Astrocyte of the spinal cord (primary cell): ENCODE measurements at regions not wholly inside any gene's neighbourhood (a gene's known extent, or its start where the extent isn't known, plus 50 kb on each side); places are given as distances from the start of the nearest gene placed in this dataset.

Experiments
- DNase-seq: peaks from one replicate; pipeline ENCODE4 v3.0.0; 2011; ENCODE audit warnings: low read depth, low spot score
- H3K4me3 ChIP-seq: 2 replicates; pipeline ENCODE4 v1.5.1; 2011; ENCODE audit warnings: low read depth, mild to moderate bottlenecking, low read length, moderate library complexity
- CTCF ChIP-seq: IDR thresholded peaks from 2 replicates; pipeline ENCODE4 v1.5.1; 2012; ENCODE audit warnings: low read depth, mild to moderate bottlenecking, low read length, inconsistent platforms
- in situ Hi-C: cut with HindIII; loops from 2 replicates; pipeline ENCODE4 v1.10.0; 2017; ENCODE audit warnings: low sequenced_read_pairs

- DNase-seq: no peak
- no peak for TF ChIP-seq CTCF
- in situ Hi-C loops: no loop called here
- no peak overlapping the region for H3K4me3 ChIP-seq
Measured at GRCh38 chr4:128363966-128364365, 76.4 kb upstream of the PGRMC2 start.

- no peak for TF ChIP-seq CTCF
- no peak for DNase-seq
- no peak overlapping the region for H3K4me3 ChIP-seq
- in situ Hi-C loops: no loop called here
Measured at GRCh38 chr4:128362760-128363159, 75.1 kb upstream of the PGRMC2 start.

GRCh38 chr4:128359422-128359821, 71.8 kb upstream of the PGRMC2 start:
- in situ Hi-C loops: no loop called here
- H3K4me3 ChIP-seq: no peak overlapping the region
- no peak for TF ChIP-seq CTCF
- DNase-seq: no peak

GRCh38 chr4:128358913-128359279, 71.3 kb upstream of the PGRMC2 start:
- TF ChIP-seq CTCF: no peak
- in situ Hi-C loops: no loop called here
- no peak overlapping the region for H3K4me3 ChIP-seq
- no peak for DNase-seq

- in situ Hi-C loops: no loop called here
- DNase-seq: peak; percentile 26
- TF ChIP-seq CTCF: no peak
Measured at GRCh38 chr4:128358231-128358912, 70.8 kb upstream of the PGRMC2 start.

GRCh38 chr4:128357286-128357685, 69.7 kb upstream of the PGRMC2 start:
- TF ChIP-seq CTCF: no peak
- no peak overlapping the region for H3K4me3 ChIP-seq
- no peak for DNase-seq
- in situ Hi-C loops: no loop called here

More at GRCh38 chr4:128358231-128358912, 70.8 kb upstream of the PGRMC2 start:
- no peak overlapping the region for H3K4me3 ChIP-seq
